ENCODE measurements at regions not wholly inside any gene's neighbourhood (a gene's known extent, or its start where the extent isn't known, plus 50 kb on each side); places are given as distances from the start of the nearest gene placed in this dataset.

- TF ChIP-seq POLR2AphosphoS5 (IDR thresholded peaks at IDR 0.05) (no peak), CTCF (IDR thresholded peaks at IDR 0.05) (no peak)
These were observed 95.5 kb upstream of the TPTE start for GRCh38 chr21:10425856-10426255.

Measured in esophagus muscularis mucosa (tissue), 3 donors.